ENCODE measurements at regions not wholly inside any gene's neighbourhood (a gene's known extent, or its start where the extent isn't known, plus 50 kb on each side); places are given as distances from the start of the nearest gene placed in this dataset.

DNA sequence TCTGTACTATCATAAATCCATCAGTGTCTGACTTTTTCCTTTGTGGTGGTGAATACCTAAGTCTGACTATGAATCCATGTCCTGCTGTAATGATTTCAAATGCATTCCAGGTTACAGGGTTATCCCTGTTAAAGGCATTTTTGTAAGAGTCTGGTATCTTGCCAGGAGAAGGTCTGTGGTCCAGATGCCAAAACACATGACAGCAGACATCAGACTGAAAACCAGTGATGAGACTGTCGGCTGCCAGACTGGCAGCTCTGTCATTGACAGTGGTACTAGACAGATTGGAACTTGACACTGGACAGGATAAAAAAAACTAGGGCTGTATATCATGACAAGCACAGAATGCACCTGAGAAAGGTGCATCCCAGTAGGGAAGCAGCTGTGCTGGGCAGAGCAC lies 301.8 kb upstream of the FAT3 start:
- ChIA-PET CTCF (no interaction called here), POLR2A (ENCODE audit: unreplicated experiment) (no interaction called here)
- no peaks in the 10 kb centered on the region for H3K9me1 ChIP-seq (ENCODE audit: insufficient read depth, low read length)
- no peak for DNase-seq
- H2AK5ac ChIP-seq (ENCODE audit: low read depth, low read length): no peak overlapping the region
- H3K4me3 ChIP-seq (ENCODE audit: insufficient read depth, low read depth, low read length): no peak overlapping the region
- no peak overlapping the region for H3K9ac ChIP-seq (ENCODE audit: low read depth, low read length)
- intact Hi-C loops (cut with micrococcal nuclease) (no loop called here), in situ Hi-C loops (cut with MboI; ENCODE audit: low sequenced_read_pairs) (no loop called here), dilution Hi-C loops (cut with HindIII; ENCODE audit: low sequenced_read_pairs, unreplicated experiment) (no loop called here)
- WGBS, 2 experiments (ENCODE audit: extremely low coverage in 2 of 2, insufficient read length in 1 of 2): 40% methylated on average over 1 of the region's 1 CpG; no CpG with 5 or more reads in 1 of the 2 experiments
- ATAC-seq (ENCODE audit: low read depth): no peak
- no peaks in the 10 kb centered on the region for H3K36me3 ChIP-seq (ENCODE audit: control insufficient read depth, insufficient read depth, low read length)
- H3K56ac ChIP-seq (ENCODE audit: extremely low read depth, insufficient read depth, low read length): no peak overlapping the region
- no peak overlapping the region for H2BK5ac ChIP-seq (ENCODE audit: low read depth, low read length, poor library complexity, severe bottlenecking)
- no peak overlapping the region for H3K18ac ChIP-seq (ENCODE audit: low read depth, low read length)
- no peak overlapping the region for H2BK120ac ChIP-seq (ENCODE audit: low read depth, low read length)
- H2BK20ac ChIP-seq (ENCODE audit: low read depth, low read length): no peak overlapping the region
- no peak overlapping the region for H3K4ac ChIP-seq (ENCODE audit: low read depth, low read length)
- peaks cover 11% of the 10 kb centered on the region for H3K9me3 ChIP-seq (ENCODE audit: control insufficient read depth, insufficient read depth, low read length)
- TF ChIP-seq, protein P1, sequence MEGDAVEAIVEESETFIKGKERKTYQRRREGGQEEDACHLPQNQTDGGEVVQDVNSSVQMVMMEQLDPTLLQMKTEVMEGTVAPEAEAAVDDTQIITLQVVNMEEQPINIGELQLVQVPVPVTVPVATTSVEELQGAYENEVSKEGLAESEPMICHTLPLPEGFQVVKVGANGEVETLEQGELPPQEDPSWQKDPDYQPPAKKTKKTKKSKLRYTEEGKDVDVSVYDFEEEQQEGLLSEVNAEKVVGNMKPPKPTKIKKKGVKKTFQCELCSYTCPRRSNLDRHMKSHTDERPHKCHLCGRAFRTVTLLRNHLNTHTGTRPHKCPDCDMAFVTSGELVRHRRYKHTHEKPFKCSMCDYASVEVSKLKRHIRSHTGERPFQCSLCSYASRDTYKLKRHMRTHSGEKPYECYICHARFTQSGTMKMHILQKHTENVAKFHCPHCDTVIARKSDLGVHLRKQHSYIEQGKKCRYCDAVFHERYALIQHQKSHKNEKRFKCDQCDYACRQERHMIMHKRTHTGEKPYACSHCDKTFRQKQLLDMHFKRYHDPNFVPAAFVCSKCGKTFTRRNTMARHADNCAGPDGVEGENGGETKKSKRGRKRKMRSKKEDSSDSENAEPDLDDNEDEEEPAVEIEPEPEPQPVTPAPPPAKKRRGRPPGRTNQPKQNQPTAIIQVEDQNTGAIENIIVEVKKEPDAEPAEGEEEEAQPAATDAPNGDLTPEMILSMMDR (conservative IDR thresholded peaks at IDR 0.05; ENCODE audit: low read depth, low read length): no peak
- TF ChIP-seq CHD1 (IDR thresholded peaks at IDR 0.05; ENCODE audit: low read depth, low read length) (no peak), RAD21 (IDR thresholded peaks at IDR 0.05; ENCODE audit: low read length) (no peak), MAZ (IDR thresholded peaks at IDR 0.05; ENCODE audit: borderline replicate concordance, low read depth, low read length) (no peak), NFE2L2 (IDR thresholded peaks at IDR 0.05; ENCODE audit: low read depth, low read length) (no peak), MXI1 (IDR thresholded peaks at IDR 0.05; ENCODE audit: borderline replicate concordance, low read depth, low read length) (no peak), CEBPB (IDR thresholded peaks at IDR 0.05; ENCODE audit: low read depth, low read length) (no peak), BHLHE40 (IDR thresholded peaks at IDR 0.05; ENCODE audit: low read depth, low read length) (no peak), RCOR1 (IDR thresholded peaks at IDR 0.05; ENCODE audit: insufficient replicate concordance, low read length) (no peak), RFX5 (IDR thresholded peaks at IDR 0.05; ENCODE audit: low read depth, low read length) (no peak), FOS (IDR thresholded peaks at IDR 0.05; ENCODE audit: low read depth, low read length) (no peak), POLR2A (IDR thresholded peaks at IDR 0.05; ENCODE audit: low read depth, low read length) (no peak), SMC3 (IDR thresholded peaks at IDR 0.05; ENCODE audit: low read depth, low read length) (no peak), MAFK (IDR thresholded peaks at IDR 0.05; ENCODE audit: low read depth, low read length) (no peak)
- TF ChIP-seq, protein P2, sequence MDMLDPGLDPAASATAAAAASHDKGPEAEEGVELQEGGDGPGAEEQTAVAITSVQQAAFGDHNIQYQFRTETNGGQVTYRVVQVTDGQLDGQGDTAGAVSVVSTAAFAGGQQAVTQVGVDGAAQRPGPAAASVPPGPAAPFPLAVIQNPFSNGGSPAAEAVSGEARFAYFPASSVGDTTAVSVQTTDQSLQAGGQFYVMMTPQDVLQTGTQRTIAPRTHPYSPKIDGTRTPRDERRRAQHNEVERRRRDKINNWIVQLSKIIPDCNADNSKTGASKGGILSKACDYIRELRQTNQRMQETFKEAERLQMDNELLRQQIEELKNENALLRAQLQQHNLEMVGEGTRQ (IDR thresholded peaks at IDR 0.05; ENCODE audit: low read depth, low read length): no peak
- TF ChIP-seq, protein P3, sequence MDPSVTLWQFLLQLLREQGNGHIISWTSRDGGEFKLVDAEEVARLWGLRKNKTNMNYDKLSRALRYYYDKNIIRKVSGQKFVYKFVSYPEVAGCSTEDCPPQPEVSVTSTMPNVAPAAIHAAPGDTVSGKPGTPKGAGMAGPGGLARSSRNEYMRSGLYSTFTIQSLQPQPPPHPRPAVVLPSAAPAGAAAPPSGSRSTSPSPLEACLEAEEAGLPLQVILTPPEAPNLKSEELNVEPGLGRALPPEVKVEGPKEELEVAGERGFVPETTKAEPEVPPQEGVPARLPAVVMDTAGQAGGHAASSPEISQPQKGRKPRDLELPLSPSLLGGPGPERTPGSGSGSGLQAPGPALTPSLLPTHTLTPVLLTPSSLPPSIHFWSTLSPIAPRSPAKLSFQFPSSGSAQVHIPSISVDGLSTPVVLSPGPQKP (IDR thresholded peaks at IDR 0.05; ENCODE audit: borderline replicate concordance, low read depth, low read length): no peak
- H4K91ac ChIP-seq (ENCODE audit: insufficient read depth, low read depth, low read length): no peak overlapping the region
- H3K27ac ChIP-seq (ENCODE audit: insufficient read depth, low read length): no peak overlapping the region
- no peak overlapping the region for H3K14ac ChIP-seq (replicated peaks; ENCODE audit: low read depth, low read length)
- no peaks in the 10 kb centered on the region for H3K4me1 ChIP-seq (ENCODE audit: control insufficient read depth, insufficient read depth, low read length)
- no TSS peak for BruUV-seq (replicated peaks)
- H2AFZ ChIP-seq (replicated peaks; ENCODE audit: low read length, poor library complexity): no peak overlapping the region
- no peaks in the 10 kb centered on the region for H3K27me3 ChIP-seq (ENCODE audit: control insufficient read depth, insufficient read depth, low read length)
- no peak overlapping the region for H3K23ac ChIP-seq (ENCODE audit: low read depth, low read length)
- H4K20me1 ChIP-seq (ENCODE audit: insufficient read depth, low read length): no peaks in the 10 kb centered on the region
- no peak overlapping the region for H3K4me2 ChIP-seq (ENCODE audit: low read depth, low read length)
- no peak overlapping the region for H2AK9ac ChIP-seq (replicated peaks; ENCODE audit: low read depth, low read length, poor library complexity)
- no peaks in the 10 kb centered on the region for H3K79me1 ChIP-seq (ENCODE audit: low read depth in 1 of 2, low read length in 2 of 2)
- H4K8ac ChIP-seq (ENCODE audit: low read depth in 2 of 2, low read length in 2 of 2): no peak overlapping the region
- H2BK15ac ChIP-seq (ENCODE audit: low read depth, low read length): no peak overlapping the region
- no peak overlapping the region for H4K5ac ChIP-seq (ENCODE audit: low read depth, low read length)

Measured in IMR-90 (cell line).